GM10847 (cell line): ENCODE measurements at regions not wholly inside any gene's neighbourhood (a gene's known extent, or its start where the extent isn't known, plus 50 kb on each side); places are given as distances from the start of the nearest gene placed in this dataset.

Experiments
- POLR2A ChIP-seq: IDR thresholded peaks from 2 replicates; pipeline ENCODE4 v1.6.1; 2011; ENCODE audit not compliant: insufficient read length; ENCODE audit errors: extremely low read depth

DNA sequence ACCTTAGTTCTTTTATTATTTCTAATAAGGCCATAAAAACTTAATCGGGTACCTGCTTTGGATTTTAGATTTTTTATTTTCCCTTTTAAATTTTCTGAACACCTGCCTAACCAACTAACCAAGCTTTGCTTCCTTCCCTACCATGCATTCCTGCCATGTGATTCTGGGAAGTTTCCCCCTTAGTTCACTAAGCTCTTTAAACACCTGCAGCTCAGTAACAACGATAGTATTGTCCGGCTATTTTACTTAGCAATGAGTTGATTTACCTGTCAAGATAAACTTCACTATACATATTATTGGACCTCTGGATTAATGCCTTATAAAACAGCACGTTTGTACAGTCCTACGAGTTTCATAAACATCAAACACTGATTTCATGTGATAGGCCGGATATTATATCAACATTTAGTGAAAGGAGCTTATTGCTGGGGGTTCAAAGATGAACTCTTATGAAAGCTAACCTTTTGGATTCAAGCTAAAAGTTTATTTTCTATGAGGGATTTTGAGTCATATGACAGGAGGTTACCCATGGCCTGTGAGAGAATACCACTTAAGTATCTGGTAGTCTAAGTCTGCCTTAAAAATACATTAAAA, 81.0 kb upstream of the STARD13 start:
- no peak for TF ChIP-seq POLR2A

DNA sequence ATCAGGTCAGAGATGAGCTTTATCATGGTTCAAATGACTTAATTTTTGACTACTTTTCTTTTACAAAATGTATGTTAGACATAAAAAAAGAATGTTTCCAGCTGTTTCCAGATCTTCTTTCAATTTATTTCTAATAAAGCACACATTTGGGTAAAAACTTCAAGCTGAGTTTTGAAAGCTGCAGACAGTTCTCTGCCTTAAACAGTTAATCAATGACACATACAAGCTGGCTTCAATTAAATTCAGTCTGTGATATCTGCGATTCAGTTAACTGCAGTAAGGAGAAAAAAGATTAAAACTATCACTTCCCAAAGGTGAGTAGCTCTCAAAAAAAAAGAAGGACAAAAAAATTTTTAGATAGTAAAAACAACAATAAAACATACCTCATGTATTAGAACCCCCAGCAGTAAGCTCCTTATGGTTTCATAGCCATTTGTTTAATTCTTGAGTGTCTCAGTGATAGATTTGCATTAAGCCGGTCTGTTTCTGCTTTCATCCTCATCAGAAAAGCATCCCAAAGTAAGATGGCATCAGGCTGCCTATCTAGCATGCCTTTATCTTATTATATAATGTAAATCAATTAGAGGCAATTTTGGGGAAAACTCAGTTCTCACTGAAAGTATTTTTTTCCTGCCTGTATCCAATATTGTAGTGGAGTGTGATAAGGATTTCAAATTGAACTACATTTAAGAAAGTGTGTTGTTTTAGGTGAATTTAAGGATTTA, 81.8 kb upstream of the STARD13 start:
- no peak for TF ChIP-seq POLR2A

- TF ChIP-seq POLR2A = no peak
Observed at GRCh38 chr13:33367926-33368325, 82.4 kb upstream of the STARD13 start.

GRCh38 chr13:33369073-33369472, 83.5 kb upstream of the STARD13 start:
- TF ChIP-seq POLR2A = no peak

DNA sequence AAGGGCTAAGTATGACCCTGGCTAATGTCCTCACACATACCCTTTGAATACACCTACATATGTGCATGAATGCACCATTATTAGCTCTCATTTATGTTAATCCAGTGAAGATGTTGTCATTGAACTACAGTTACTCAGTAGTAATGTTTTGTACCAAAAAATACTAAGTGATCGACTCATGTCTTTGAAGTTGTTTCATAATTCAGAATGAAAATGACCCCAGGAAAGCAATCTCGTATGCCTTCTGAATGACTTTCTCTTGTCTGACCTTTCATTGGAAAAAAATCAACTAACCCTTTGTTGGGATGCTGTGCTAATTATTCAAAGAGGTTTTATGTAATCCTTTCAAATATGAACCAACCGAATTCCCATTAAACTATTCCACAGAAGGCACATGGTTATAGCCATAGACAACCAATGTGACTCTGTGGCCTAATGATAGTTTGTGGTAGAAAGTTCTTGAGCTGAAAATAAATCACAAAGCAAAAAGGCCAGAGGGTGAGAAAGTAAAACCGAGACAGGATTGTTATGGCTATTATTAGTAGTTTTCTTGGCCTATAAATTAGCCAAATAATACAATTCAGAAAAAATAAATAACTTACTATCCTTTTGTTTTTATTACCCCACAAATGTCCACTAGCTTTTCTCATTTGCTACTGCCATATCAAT, 86.8 kb upstream of the STARD13 start:
- TF ChIP-seq POLR2A = no peak

- TF ChIP-seq POLR2A = no peak
Observed at GRCh38 chr13:33373624-33374023, 88.1 kb upstream of the STARD13 start.

- TF ChIP-seq POLR2A = no peak
Observed at GRCh38 chr13:33375421-33375820, 89.9 kb upstream of the STARD13 start.

DNA sequence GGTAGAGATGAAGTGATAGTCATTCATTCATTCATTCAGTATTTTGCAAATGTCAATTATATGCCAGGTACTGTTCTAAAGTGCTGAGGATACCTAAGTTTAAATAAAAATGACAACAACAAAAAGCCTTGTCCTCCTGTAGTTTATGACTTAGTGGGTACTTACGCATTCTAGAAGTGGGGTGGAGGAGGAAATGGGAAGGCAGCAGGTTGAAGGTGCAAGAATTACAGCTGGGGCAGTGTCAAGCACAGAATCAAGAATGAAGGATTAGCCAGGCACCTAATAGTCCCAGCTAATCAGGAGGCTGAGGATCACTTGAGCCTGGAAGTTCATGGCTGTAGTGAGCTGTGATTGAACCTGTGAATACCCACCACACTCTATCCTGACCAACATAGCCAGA, 90.7 kb upstream of the STARD13 start:
- no peak for TF ChIP-seq POLR2A

GRCh38 chr13:33377411-33377810, 91.9 kb upstream of the STARD13 start:
- TF ChIP-seq POLR2A = no peak

DNA sequence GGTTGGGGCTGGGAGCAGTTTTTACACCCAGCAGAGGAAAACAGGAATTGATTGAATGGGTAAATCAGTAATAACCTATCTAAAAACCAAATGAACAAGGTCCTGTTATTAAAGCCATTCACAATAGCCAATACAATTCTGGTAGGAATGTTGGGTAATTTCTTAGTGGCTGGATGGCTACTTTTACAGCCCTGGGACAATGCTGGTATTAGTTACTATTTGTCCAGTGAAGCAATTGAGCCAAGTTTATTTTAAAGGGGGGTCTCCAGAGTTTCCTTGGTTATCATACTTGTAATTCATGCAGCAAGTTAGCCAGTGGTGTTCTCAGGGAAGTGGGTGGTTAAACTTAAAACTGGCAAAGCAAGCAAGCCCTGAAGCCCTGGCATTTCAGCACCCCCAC, 92.3 kb upstream of the STARD13 start:
- no peak for TF ChIP-seq POLR2A

DNA sequence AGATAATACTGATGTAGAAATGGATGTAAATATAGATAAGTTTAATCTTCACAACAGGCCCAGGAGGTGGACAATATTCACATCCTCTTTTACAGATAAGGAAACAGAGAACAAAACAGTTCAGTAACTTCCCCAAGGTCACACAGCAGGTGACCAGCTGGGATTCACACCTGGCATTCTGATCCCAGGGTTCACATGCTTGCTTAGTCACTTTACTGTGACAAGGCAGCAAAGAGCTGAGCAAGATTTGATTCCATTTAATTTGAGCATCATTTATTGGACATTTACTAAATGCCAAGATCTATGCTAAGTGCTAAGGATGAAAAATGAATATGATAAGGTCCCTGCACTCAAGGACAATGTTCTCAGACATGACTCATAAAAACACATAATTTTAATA, 94.1 kb upstream of the STARD13 start:
- no peak for TF ChIP-seq POLR2A

DNA sequence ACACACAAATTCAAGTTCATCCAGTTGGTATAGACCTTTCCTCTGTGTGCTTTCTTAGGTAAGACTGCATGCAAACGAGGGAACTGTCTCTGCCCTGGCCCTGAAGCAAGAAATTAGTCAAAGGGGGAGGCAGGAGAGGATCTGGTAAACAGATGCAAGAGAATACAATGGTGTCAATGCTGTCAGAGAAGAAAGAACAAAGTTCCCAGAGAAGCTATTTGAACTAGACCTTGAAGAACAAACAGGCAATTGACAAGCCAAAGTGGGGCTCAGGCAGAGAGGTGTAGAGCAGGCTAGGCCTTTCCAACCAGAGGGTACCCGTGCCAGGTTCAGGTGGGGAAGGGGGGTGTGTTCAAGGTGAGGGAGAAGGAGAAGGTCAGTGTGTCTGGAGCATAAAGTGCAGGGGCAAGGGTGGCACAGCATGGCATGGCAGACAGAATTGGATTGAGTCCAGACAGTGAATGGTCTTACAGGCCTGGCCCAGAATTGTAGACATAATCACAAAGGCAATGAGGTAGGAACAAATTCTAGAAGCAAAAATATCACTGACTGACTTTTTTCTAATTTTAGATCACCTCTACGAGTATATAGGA, 95.0 kb upstream of the STARD13 start:
- no peak for TF ChIP-seq POLR2A

- TF ChIP-seq POLR2A = no peak
Observed at GRCh38 chr13:33381180-33381579, 95.6 kb upstream of the STARD13 start.

DNA sequence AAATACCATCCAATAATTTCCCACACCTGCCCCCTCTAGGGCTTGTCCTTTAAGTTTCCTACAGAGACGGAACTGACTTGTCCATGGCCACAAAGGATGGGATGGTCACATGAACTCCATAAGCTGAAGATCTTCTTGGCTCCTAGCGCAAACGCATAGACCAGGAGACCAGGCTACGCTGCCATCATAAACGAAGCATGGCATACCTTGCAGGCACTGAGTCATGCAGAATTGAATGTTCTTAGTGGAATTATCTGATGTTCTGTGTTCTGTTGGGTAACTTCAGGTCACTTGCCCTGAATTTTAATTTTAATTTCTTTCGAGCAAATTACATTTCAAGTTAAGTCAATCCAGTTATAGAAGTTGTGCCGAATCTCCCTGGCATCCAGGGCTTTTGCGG, 96.4 kb upstream of the STARD13 start:
- no peak for TF ChIP-seq POLR2A

GRCh38 chr13:33383724-33384577, 98.4 kb upstream of the STARD13 start:
- TF ChIP-seq POLR2A = no peak
